Kidney (tissue), 13 donors: ENCODE measurements at regions not wholly inside any gene's neighbourhood (a gene's known extent, or its start where the extent isn't known, plus 50 kb on each side); places are given as distances from the start of the nearest gene placed in this dataset.

Experiments
- DNase-seq, 5 donors: peaks; one replicate each; pipeline ENCODE4 v3.0.0-alpha.2; 2013 to 2020
- FAIRE-seq: peaks from 2 replicates; lab custom pipeline; 2012; peaks lifted over from hg19 to GRCh38; lab: Jason Lieb, UNC
- H3K27ac ChIP-seq, 2 donors: one replicate each; pipeline ENCODE4 v1.7.0; 2013; ENCODE audit warnings: low read depth in 2 of 2, low read length in 2 of 2, inconsistent platforms in 1 of 2
- H3K27me3 ChIP-seq: one replicate; pipeline ENCODE4 v1.7.1; 2013; ENCODE audit warnings: low read length, inconsistent platforms; ENCODE audit not compliant: control insufficient read depth, insufficient read depth
- H3K36me3 ChIP-seq, 3 donors: one replicate each; pipeline versions ENCODE4 v1.7.0 to v1.7.1; 2013; ENCODE audit warnings: low read length in 3 of 3, control low read depth in 1 of 3, inconsistent platforms in 1 of 3; ENCODE audit not compliant: insufficient read depth in 3 of 3, control insufficient read depth in 2 of 3
- H3K4me1 ChIP-seq, 3 donors: one replicate each; pipeline versions ENCODE4 v1.7.0 to v1.7.1; 2013; ENCODE audit warnings: low read length in 3 of 3, inconsistent platforms in 1 of 3, low read depth in 1 of 3; ENCODE audit not compliant: control insufficient read depth in 2 of 3, insufficient read depth in 2 of 3
- H3K4me3 ChIP-seq, 3 donors: one replicate each; pipeline versions ENCODE4 v1.7.0 to v1.8.1; 2013; ENCODE audit warnings: low read length in 3 of 3, control low read depth in 1 of 3, inconsistent platforms in 1 of 3
- H3K9ac ChIP-seq, 3 donors: one replicate each; pipeline versions ENCODE4 v1.7.0 to v1.7.1; 2013; ENCODE audit warnings: low read length in 3 of 3, control low read depth in 1 of 3, inconsistent platforms in 1 of 3
- H3K9me3 ChIP-seq, 3 donors: one replicate each; pipeline versions ENCODE4 v1.7.0 to v1.7.1; 2013; ENCODE audit warnings: low read length in 3 of 3, control low read depth in 1 of 3, inconsistent platforms in 1 of 3; ENCODE audit not compliant: control insufficient read depth in 2 of 3, insufficient read depth in 1 of 3
- intact Hi-C: fragments of 100-400 bp; cut with DNase I; formaldehyde crosslinking; loops from one replicate; pipeline ENCODE4 v1.11.1; 2022
- TF ChIP-seq, protein P1 (sequence below): IDR thresholded peaks from 3 replicates; pipeline ENCODE4 v1.5.1; 2012; ENCODE audit warnings: mild to moderate bottlenecking, moderate library complexity, borderline replicate concordance; ENCODE audit not compliant: insufficient read depth; ENCODE audit errors: extremely low read depth
- donor health status: control.
- donor health status: control.
- donor health status: control.
- donor health status: control.
- donor health status: control.
- donor health status: DM: yes; HTN: yes; CAD: no.
- donor health status: Normal renal cell carcinoma (clear cell type).

DNA sequence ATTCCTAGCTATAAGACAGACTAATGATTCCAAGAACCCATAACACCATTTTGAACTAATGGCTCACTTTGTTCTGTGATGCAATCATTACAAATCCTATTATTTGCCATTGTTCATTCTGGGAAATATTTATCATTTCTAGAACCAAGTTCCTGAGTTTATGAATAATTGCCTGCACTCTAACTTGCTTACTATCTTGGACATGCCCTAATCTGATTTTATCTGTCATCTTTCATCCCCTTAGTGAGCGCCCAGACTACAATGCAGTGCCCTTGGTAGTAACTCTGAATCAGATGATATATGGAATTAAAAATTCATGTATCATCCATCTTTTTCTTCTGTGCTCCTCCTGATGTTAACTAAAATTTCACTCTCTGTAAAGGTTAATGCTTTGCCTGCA, 703.1 kb upstream of the MDGA2 start:
- no peaks in the 10 kb centered on the region for H3K9me3 ChIP-seq
- no peaks in the 10 kb centered on the region for H3K4me1 ChIP-seq
- intact Hi-C loops = no loop called here
- H3K36me3 ChIP-seq = no peaks in the 10 kb centered on the region
- H3K4me3 ChIP-seq = no peak overlapping the region
- H3K9ac ChIP-seq = no peak overlapping the region
- FAIRE-seq (no peak), DNase-seq (no peak)
- no peaks in the 10 kb centered on the region for H3K27me3 ChIP-seq
- H3K27ac ChIP-seq = no peak overlapping the region
- TF ChIP-seq, protein P1, sequence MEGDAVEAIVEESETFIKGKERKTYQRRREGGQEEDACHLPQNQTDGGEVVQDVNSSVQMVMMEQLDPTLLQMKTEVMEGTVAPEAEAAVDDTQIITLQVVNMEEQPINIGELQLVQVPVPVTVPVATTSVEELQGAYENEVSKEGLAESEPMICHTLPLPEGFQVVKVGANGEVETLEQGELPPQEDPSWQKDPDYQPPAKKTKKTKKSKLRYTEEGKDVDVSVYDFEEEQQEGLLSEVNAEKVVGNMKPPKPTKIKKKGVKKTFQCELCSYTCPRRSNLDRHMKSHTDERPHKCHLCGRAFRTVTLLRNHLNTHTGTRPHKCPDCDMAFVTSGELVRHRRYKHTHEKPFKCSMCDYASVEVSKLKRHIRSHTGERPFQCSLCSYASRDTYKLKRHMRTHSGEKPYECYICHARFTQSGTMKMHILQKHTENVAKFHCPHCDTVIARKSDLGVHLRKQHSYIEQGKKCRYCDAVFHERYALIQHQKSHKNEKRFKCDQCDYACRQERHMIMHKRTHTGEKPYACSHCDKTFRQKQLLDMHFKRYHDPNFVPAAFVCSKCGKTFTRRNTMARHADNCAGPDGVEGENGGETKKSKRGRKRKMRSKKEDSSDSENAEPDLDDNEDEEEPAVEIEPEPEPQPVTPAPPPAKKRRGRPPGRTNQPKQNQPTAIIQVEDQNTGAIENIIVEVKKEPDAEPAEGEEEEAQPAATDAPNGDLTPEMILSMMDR = no peak

DNA sequence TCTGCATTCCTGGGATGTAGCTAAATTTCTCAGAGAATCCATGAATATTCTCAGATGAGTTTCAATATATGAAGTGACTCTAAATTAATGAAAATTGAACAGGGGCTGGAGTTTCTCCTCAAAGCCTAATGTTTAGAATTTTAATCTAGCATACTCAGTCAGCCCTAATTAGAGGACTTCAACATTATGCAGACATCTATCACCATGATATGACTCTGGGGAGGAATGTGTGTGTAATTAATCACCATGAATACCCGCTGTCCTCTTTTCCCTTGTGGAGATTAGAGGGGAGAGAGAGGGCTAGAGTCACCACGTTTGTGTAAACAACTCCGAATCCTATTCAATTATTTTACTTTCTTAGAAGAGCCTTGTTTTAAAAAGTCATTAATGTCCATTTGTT, 698.6 kb upstream of the MDGA2 start:
- no peak overlapping the region for H3K27ac ChIP-seq
- TF ChIP-seq, protein P1 = no peak
- no peak overlapping the region for H3K9ac ChIP-seq
- no peak overlapping the region for H3K4me3 ChIP-seq
- intact Hi-C loops = no loop called here
- FAIRE-seq = no peak
- H3K36me3 ChIP-seq = no peaks in the 10 kb centered on the region
- no peaks in the 10 kb centered on the region for H3K4me1 ChIP-seq
- DNase-seq = peak in 2 of 5 donors; percentile 60 to 61
- H3K9me3 ChIP-seq = no peaks in the 10 kb centered on the region
- H3K27me3 ChIP-seq = no peaks in the 10 kb centered on the region

DNA sequence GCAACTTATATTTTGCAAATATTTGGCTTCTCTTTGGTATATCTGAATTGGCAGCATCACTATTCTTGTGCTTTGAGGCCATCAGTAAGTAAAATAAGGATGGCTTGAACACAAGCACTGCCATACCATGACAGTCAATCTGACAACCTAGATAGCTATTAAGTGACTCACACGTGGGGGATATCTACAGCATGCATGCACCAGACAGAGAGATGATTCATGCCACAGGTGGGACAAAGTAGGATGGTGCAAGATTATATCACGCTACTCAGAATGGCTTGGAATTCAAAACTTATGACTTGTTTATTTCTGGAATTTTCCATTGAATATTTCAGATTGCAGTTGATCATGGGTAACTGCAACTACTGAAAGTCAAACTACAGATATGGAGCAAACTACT, 675.6 kb upstream of the MDGA2 start:
- H3K4me1 ChIP-seq = no peaks in the 10 kb centered on the region
- FAIRE-seq (no peak), DNase-seq (no peak)
- no peak overlapping the region for H3K27ac ChIP-seq
- no peaks in the 10 kb centered on the region for H3K27me3 ChIP-seq
- no peaks in the 10 kb centered on the region for H3K36me3 ChIP-seq
- no peak overlapping the region for H3K4me3 ChIP-seq
- no peak overlapping the region for H3K9ac ChIP-seq
- intact Hi-C loops = no loop called here
- no peaks in the 10 kb centered on the region for H3K9me3 ChIP-seq
- TF ChIP-seq, protein P1 = no peak

DNA sequence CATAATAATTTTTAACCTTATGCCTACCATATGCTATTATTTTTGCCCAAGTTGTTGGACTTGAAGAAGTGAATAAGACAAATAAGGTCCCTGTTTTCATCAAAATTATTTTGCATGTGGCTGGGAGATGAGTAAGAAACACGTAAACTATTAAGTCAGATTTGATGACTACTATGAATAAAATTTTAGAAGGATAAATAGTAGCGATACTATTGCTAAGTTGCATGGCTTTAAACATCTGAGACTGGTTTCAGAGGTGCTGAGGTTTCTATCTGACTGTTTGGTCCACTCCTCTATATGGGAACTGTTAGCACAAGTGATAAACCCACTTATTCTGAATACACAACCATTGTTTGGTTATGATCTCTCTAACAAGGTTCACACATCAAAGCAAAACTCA, 674.3 kb upstream of the MDGA2 start:
- no peaks in the 10 kb centered on the region for H3K36me3 ChIP-seq
- H3K27ac ChIP-seq = no peak overlapping the region
- DNase-seq = no peak
- H3K9ac ChIP-seq = no peak overlapping the region
- H3K4me1 ChIP-seq = no peaks in the 10 kb centered on the region
- H3K9me3 ChIP-seq = no peaks in the 10 kb centered on the region
- FAIRE-seq = no peak
- no peak overlapping the region for H3K4me3 ChIP-seq
- no peaks in the 10 kb centered on the region for H3K27me3 ChIP-seq
- intact Hi-C loops = no loop called here
- TF ChIP-seq, protein P1 = no peak
